ENCODE measurements at regions not wholly inside any gene's neighbourhood (a gene's known extent, or its start where the extent isn't known, plus 50 kb on each side); places are given as distances from the start of the nearest gene placed in this dataset.
"Not testable (repeated sequence)": the region's sequence is repeated elsewhere in the genome, so short reads cannot be mapped to it uniquely, and the experiment has no call there.

DNA sequence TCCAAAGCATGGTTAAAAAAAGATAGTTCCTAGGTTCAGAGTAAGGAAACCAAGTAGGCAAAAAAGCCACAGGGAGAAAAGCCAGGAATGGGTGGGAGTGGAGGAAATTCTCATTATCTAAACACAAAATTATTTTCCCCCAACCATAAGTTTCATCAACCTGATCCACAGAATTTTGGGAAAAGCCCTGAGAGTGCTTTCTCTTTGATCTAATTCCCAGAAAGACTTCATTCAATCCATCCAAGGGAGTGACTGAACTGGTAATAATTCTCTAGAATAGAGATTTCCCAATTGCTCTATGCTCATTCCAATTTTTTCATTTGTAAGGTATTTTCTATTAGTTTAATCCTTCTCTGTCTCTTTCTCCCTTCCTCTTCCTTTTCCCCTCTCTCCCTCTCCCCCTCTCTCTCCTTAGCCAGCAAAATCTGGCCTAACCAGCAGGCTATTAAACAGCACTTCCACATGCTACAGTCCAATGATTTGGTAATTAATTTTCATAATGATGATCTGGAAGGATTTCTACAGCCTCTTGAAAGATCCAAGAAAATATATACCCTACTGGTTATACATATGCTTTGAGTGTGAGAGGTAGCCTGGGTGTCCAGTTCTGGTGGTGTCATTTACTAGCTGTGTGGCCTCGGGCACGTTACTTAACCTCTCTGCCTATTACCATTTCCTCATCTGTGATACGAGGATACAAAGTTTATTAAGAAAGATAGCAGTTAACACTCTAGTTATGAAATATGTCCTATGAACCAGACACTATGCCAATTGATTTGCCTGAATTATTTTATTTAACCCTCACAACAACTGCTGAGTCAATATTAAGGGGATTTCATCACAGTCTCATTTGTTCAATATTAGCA is 251.5 kb upstream of the RASGEF1B start:
- no peak for DNase-seq (ENCODE audit: low read depth)

DNA sequence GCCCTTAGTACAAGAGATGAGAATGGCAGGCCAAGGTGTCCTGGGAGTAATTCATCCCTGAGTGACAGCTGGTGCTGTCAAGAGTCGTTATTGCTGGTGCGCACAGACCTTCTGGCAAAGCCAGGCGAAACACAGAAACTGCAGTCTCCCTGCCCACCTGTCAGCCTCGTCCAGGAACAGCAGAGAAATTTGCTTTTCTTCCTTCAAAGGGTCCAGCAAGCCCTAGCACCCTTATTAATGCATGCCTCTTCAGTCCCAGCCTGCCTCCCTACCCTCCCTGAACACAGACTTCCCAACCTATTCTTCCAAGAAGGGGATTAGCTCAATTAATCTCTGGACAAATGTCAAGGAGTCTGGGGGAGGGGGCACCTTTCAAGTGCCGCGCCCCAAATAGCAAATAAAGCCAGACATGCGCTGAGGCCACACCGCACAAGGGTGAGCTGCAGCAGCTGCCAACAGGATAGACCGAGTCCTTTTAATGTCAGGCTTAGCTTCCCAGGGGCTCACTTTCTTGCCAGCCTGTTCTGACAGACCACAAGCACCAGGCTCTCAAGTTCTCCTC is 250.7 kb upstream of the RASGEF1B start:
- DNase-seq (ENCODE audit: low read depth) = no peak

DNA sequence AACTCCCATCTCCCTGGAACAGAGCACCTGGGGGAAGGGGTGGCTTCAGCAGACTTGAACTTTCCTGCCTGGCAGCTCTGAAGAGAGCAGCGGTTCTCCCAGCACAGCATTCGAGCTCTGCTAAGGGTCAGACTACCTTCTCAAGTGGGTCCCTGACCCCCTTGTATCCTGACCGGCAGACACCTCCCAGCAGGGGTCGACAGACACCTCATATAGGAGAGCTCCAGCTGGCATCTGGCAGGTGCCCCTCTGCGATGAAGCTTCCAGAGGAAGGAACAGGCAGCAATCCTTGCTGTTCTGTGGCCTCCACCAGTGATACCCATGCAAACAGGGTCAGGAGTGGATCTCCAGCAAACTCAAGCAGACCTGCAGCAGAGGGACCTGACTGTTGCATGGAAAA is 244.1 kb upstream of the RASGEF1B start:
- no peak for DNase-seq (ENCODE audit: low read depth)

DNA sequence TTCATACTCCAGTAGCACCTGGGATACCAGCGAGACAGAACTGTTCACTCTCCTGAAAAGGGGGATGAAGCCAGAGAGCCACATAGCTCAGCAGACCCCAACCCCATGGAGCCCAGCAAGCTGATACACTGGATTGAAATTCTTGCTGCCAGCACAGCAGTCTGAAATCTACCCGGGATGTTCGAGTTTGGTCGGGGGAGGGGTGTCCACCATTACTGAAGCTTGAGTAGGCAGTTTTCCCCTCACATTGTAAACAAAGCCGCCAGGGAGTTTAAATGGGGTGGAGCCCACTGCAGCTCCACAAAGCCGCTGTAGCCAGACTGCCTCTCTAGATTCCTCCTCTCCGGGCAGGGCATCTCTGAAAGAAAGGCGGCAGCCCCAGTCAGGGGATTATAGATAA is 243.7 kb upstream of the RASGEF1B start:
- not testable (repeated sequence) for DNase-seq (ENCODE audit: low read depth)

DNA sequence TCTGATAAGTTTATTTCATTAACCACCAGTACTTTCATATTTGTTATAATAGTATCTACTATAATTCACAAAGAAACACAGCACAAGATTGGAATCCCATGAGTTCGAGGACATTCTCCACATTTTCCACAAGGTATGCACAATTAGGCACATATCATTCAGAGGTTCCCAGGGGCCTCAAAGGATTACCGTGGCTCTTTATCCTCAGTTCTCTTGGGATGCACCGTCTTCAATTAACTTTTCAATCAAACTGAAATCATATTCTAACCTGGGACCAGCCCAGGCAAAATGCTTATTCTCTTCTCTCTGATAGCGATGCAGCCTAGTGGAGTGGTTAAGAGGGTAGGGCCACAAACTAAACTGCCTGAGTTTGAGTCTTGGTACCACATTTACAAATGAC is 242.6 kb upstream of the RASGEF1B start:
- no peak for DNase-seq (ENCODE audit: low read depth)

DNA sequence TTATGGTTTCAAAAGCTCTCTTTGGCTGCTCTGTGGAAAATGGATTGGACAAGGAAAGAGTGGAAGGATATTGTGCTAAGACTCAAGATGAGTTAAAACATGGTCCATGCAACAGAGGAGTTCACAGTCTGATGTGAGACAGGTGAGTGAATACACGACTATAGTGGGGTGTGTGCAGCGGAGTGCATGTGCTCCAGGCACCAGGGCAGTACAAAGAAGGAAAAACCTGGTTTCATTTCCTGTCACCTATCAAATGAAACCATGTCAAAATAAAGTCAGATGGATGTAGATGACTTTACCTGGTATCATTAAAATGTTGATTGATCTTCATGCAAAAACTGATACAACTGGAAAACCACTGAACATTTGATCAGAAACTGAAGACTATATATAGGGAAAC is 241.0 kb upstream of the RASGEF1B start:
- DNase-seq (ENCODE audit: low read depth) = no peak

DNA sequence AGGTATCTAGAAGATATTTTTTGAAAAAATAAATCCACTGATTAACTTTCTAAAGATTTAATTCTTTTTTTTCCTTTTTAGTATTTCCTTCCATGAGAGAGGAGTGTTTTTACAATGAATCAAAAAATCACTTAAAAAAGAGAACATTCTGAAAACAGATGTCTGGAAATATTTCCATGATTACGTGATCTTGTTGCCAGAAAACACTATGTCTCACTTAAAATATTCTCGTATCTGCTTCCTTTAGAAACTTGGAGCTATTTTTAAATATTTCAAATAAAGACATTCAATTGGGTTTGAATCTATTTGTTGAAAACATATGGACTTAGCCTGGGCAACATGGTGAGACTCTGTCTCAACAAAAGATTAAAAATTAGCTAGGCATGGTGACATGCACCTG is 232.8 kb upstream of the RASGEF1B start:
- DNase-seq (ENCODE audit: low read depth) = no peak

DNA sequence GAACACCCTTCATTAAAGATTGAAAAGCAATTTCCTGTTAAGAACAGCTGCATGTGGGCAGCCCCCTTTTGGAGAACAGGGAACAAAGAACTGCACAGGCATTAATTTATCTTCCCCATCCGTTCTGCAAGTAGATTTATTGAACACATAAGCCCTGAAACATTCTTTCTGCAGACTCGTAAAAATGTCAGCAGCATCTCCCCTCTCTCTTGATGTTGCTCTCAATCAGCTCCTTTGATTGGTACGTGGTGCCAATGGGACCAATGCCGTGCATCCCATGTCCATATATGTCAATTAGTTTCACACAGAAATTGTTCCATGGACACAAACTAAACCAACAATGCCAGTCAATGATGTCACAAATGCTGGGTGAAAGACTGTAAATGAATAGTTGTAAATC is 228.5 kb upstream of the RASGEF1B start:
- DNase-seq (ENCODE audit: low read depth) = no peak

DNA sequence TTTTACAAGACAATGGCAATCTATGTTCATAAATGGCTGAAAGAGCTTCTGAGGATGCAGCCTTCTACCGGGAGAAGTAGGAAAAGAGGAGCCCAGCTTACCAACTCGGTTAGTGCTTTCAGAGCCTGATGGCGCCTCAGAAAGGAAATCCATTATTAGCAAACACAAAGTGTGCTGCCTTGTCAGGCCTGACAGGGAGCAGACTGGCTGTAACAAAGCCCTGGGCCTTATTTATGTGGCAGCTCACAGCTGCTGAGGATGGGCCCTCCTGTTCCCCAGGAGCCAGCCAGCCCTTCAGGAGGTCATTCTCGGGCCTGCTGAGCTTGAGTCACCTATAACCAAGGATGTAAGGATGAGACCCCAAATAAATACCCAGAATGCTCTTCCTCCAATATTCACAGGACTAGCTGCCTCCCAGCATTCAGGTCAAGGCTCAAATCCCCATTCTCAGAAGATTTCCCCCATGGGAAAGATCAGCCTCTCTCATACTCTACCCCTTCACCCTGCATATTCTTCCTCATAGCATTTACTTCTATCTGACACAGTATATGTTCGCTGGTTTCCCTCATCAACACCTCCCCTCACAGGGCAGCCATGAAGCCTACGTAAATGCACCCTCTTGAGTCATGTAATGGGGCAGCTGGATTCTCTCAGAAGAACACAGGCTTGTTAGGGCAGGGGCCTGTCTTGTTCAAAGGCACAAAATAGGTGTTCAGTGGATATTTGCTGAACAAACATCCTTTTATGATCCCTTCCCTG is 227.0 kb upstream of the RASGEF1B start:
- no peak for DNase-seq (ENCODE audit: low read depth)

DNA sequence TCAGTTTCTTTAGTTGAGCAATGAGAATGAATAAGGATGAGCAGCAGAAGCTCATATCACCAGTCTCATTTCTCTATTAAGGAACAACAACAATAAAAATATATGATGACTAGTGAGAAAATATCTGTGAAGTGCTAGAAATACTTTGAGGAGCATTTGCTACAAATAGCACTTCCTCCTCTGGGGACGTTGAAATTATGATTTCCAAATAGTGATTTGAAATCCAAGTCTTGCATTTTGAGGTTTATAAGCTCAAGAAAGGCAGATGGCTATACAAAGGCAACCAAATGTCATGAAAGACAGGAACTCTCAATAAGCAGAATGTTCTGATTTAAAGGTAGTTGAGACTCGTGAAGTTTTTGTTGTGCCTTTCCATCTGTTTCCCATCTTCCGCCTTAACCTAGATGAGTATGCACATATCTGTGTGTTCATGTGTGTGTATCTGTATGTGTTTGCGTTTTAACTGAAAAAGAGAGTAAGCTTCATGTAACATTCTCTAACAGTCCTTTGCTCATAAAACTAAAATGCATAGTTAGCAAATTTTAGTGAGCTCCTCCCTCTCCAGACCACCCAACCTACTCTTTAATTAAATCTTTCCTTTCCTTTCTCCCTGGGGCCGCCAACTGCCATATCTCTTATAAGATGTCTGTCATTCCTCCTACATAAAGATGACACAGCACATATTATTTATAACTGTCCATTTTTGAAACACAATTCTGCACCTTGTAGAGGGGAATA is 222.6 kb upstream of the RASGEF1B start:
- no peak for DNase-seq (ENCODE audit: low read depth)

DNA sequence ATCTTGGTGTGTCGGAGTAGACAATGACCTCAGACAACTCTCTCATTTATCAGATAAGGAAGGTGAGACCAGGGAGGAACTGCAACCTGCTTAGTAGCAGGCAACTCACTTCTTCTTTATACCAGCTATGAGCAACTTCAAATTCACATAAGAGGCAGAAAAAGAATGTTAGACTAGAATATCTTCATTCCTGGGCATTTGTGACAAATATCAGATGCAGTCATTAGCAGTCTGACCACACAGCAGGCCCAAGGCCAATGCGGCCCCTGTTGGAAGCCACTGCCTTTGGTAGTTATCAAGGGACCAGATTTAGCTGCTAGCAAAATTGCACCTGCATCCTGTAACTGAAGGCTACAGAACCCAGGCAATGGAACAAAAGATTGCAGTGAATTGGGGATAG is 219.2 kb upstream of the RASGEF1B start:
- no peak for DNase-seq (ENCODE audit: low read depth)

DNA sequence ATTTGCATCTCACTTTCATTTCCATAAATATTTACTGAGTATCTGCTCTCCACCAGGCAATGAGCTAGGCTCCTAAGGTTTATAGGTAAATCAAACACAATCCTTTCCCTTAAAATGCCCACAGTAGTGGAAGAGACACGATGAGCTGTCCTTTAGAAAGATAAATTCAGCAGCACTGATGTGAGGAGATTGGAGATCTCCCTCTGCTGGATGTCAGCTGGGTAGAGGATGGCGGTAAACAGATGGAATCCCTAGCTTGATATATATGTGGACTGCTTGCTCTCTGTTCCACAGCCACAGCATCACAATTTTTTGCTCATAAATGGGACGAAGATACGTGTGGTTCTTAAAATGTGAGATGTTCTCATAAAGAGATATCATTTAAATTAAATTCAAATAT is 216.4 kb upstream of the RASGEF1B start:
- DNase-seq (ENCODE audit: low read depth) = no peak

DNA sequence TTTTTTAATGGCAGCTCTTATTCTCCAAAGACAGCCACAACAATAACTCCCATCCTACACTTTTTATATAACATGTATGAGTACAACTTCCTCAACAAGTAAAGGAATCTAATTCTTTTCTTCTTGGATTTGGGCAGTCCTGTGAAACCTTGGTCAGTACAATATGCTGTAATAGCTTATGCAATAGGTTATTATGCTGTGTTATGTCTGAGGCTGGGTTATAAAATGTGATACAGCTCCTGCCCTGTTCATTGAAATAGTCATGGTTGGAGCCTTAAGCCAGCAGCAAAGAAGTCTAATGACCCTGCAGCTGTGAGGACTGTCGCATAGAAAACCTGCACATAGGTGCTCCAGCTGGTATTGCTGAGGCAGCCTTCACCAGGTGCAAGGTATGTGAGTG is 215.8 kb upstream of the RASGEF1B start:
- no peak for DNase-seq (ENCODE audit: low read depth)

DNA sequence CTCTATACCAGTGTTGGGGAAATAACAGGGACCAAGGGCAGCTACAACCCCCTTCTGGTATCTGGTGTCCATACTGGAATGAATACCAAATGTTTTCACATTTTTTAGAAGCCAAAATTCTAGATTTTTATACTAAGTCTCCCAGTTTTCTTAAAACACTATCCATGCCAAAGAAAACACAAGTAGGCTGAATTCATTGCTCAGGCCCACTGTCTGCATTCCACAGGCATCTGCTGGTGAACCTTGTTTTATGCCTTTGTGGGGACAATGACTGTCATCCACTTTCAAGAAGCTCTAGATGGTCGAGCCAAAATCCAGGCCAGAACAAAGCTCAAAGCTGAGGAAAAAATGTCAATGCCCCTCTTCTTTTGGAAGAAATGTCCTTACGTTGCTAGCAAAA is 213.4 kb upstream of the RASGEF1B start:
- DNase-seq (ENCODE audit: low read depth) = no peak

DNA sequence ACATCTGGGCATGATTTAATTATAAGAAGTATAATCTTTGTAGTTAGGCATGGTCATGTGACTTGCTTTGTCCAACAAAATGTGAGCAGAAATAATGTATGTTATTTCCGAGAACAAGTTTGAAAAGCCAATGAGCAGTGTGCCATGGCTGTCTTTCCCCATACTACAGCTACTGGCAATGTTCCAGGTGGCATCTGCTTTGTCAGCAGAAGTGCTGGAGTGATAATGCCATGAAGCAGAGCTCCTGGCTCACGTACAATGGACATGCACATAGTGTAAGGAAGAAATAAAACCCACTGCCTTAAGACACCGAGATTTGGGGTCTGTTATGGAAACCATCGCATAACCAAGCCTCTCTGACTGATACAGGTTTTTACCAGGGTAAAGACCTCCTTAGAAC is 212.6 kb upstream of the RASGEF1B start:
- DNase-seq (ENCODE audit: low read depth) = no peak

DNA sequence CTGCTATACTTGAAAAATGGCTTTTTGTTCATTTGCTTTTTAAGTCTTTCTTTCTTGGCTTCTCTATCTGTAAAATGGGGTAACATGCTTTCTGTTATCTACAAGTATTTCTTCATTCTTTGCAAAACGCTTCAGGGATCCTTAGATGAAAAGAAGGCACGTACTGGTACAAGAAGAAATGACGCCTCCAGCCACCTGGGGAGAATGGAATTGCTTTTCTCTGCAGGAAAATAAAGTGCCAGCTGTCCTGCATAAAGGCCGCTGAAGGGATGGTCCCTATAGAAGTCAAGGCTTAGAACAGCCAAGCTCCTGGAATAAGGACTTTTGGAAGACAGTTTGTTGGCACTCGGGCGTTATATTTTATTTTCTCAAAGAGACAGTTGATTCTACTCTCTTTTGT is 210.8 kb upstream of the RASGEF1B start:
- no peak for DNase-seq (ENCODE audit: low read depth)

DNA sequence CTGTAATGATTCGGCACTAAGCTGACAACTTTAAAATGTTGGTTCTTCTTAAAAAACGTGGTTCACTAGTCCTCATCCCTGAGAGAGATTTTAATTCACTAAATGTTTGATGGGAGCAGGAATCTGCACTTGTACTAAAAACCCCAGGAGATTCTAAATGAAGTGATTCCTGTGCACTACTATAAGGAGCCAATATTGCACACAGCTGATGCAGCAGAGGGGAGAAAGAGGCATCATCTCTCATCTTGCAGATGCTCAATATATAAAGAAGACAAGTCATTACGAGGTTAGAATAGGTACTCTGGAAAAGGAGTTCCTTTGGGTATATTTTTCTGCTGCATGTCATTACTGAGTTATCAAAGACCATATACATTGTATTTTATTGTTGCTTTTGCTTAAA is 207.6 kb upstream of the RASGEF1B start:
- no peak for DNase-seq (ENCODE audit: low read depth)

DNA sequence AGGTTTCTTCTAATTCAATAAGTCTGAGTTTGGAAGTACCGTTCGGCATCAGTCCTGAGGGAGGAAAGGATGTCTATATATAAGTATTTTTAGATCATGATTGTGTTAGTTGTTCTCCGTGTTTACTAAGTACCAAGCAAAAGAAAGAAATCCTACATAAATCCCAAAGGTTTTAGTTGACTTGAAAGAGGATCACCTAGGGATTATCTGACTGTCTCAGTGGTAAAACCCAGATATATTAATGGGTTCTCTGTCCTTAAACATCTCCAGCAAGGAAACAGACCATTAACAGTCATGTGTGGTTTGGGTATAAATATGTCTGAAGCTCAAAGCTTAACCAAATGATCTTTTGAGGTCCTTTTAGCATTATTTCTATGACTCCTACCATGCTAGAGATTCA is 207.1 kb upstream of the RASGEF1B start:
- no peak for DNase-seq (ENCODE audit: low read depth)

DNA sequence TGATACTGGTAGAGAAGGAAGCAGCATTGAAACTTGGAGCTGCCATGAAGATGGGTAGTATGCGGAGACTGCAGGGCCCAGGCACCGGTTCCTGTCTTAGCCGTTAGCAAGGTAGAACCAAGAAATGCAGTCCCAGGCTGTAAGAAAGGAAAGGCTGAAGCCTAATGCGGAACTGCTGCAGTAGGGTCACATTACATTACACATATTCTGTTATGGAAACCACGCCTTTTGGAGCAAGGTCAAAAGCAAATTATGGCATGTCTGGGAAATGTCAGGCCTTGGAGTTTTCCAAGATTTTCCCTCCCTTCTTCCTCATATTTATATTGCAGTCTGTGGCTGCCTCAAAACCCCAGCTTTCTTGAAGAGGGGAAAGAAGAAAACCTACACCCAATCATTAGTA is 204.8 kb upstream of the RASGEF1B start:
- DNase-seq (ENCODE audit: low read depth) = no peak

DNA sequence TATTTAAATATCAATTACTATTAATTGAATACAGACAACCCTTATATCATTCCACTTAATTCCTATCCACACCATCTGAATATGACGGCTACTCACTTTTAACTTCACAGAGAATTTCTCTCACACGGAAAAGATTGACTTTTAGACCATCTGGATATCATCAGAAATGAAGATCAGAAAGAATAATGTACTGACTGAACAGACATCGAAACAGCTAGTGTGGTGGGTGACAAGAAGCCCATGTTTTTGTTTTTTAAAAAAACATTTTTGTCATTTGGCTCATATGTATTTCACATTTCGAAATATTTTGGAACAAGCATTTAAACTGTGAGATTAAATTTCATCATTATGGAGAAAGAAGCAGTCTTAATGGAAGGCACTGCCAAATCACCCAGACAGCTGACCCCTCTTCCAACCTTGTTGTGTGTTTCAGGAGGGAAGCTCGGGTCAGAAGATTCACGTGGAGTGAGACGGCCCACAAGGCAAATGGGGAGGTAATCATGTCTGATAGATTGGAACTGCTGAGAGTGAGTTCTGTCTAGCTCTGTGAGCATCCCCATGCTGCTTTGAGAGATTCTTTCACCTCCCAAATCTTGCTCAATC is 204.2 kb upstream of the RASGEF1B start:
- no peak for DNase-seq (ENCODE audit: low read depth)

DNA sequence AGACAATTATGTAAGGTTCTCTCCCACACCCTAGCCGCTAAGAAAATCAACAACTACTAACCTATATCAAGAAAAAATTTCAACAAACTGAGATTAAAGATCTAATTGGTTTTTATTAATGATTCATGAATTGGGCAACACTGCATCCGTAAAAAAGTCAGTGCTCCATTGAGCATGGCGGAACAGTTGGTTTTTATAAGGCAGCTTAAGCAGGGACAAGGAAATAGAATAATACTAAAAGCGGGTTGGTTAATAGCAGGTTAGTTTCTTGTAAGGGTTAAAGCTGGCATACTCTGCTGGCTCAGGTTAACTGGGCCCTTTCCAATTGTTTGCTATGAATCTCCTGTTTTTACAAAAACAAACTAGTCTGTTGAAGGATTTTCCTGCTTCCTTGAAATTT is 202.3 kb upstream of the RASGEF1B start:
- DNase-seq (ENCODE audit: low read depth) = no peak

DNA sequence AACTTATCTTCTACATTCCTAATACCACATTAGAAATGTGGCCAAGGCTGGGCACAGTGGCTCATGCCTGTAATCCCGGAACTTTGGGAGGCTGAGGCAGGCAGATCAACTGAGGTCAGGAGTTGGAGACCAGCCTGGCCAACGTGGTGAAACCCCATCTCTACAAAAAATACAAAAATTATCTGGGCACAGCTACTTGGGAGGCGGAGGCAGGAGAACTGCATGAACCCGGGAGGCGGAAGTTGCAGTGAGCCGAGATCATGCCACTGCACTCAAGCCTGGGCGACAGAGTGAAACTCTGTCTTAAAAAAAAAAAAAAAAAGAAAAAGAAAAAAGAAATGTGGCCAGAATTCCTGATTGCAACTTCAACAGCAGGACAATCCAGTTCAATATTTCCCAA is 196.6 kb upstream of the RASGEF1B start:
- not testable (repeated sequence) for DNase-seq (ENCODE audit: low read depth)
